ENCODE measurements at regions not wholly inside any gene's neighbourhood (a gene's known extent, or its start where the extent isn't known, plus 50 kb on each side); places are given as distances from the start of the nearest gene placed in this dataset.

DNA sequence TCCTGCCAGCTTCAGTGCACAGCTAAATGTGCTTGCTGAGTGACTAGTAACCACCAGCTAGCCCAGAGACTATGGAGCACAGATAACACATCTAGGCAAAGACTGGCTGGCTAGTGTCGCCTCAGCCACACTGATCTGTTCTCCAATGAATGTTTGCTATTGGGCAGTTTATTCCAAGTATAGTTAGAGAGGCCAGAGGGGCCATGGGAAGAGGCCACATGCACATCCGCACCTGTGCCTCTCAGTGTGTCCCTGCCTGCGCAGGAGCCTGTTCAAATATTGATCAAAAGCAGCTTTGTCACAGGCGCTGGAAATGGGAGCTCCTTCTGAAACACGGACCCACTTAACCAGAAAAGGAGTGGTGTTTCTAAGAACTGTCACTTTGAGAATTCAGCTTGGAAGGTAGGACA, 51.3 kb upstream of the ATP1A1 start:
- no peak overlapping the region for H3K27ac ChIP-seq (ENCODE audit: low read length)
- H3K27me3 ChIP-seq (ENCODE audit: control insufficient read depth, insufficient read depth, low read length) = no peaks in the 10 kb centered on the region
- peaks cover 68% of the 10 kb centered on the region for H3K4me1 ChIP-seq (ENCODE audit: control insufficient read depth, insufficient read depth, low read length)
- H3K9me3 ChIP-seq (ENCODE audit: control insufficient read depth, low read depth, low read length) = no peaks in the 10 kb centered on the region
- WGBS (ENCODE audit: insufficient coverage, low lambda C conversion rate) = no CpG with 5 or more reads among the region's 5 CpGs
- no peak overlapping the region for H3K4me3 ChIP-seq (ENCODE audit: low read length)
- no peaks in the 10 kb centered on the region for H3K36me3 ChIP-seq (ENCODE audit: control insufficient read depth, insufficient read depth, low read length)
- no peak for DNase-seq

DNA sequence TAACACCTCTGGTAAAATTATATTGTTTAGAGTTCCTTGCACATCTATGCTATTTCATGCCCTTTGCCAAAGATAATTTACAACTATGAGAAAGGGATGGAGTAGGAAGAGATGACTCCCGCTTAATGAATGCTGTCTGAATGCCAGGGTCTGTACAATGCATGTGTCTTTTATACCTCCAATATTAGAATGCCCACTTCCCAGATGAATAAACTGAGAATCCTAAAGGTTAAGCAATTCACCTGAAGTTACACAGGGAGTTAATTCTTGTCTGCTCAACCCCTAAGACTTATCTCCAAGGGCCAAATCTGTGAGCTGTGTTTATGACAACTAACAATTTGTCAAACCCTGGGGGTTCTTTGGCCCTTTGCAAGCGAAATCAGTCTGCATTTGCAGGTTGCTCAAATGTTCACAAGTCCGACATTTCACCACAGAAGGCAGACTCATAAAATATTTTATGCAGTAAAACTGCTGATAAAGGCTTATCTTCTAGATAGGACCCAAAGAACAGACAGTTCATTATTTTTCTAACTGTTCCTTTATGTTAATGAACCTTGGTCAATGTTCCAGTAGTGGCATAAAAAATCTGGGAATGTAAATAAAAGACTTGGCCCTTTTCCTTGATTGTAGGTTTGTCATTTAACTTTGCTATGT, 50.2 kb upstream of the ATP1A1 start:
- Histone ChIP-seq H3K27ac (ENCODE audit: low read length) (peak overlapping the region; percentile 76), H3K9me3 (ENCODE audit: control insufficient read depth, low read depth, low read length) (no peaks in the 10 kb centered on the region), H3K27me3 (ENCODE audit: control insufficient read depth, insufficient read depth, low read length) (no peaks in the 10 kb centered on the region), H3K36me3 (ENCODE audit: control insufficient read depth, insufficient read depth, low read length) (no peaks in the 10 kb centered on the region), H3K4me3 (ENCODE audit: low read length) (no peak overlapping the region), H3K4me1 (ENCODE audit: control insufficient read depth, insufficient read depth, low read length) (peaks cover 57% of the 10 kb centered on the region)
- DNase-seq = peak; percentile 89 to 94
- WGBS (ENCODE audit: insufficient coverage, low lambda C conversion rate) = no CpG with 5 or more reads among the region's 3 CpGs

All from large intestine (tissue), 3 donors.